ENCODE measurements at regions not wholly inside any gene's neighbourhood (a gene's known extent, or its start where the extent isn't known, plus 50 kb on each side); places are given as distances from the start of the nearest gene placed in this dataset.

- H3K9me3 Mint-ChIP-seq, result peaks cover 21% of the 10 kb centered on the region
- no peak overlapping the region for H3K4me3 Mint-ChIP-seq
- H3K27me3 Mint-ChIP-seq (ENCODE audit: insufficient read depth), result peaks cover 1% of the 10 kb centered on the region; the same call in 1 of the 2 replicates
- no peak overlapping the region for H3K27ac Mint-ChIP-seq
- no peaks in the 10 kb centered on the region for H3K4me1 Mint-ChIP-seq (ENCODE audit: low read depth)
- no peak for TF ChIP-seq CTCF (IDR thresholded peaks at IDR 0.05)
- no peak for DNase-seq
- no peaks in the 10 kb centered on the region; the same call in 1 of the 2 replicates for H3K36me3 Mint-ChIP-seq (ENCODE audit: low read depth)
Observed at GRCh38 chr4:30801876-30802275, 81.7 kb downstream of the PCDH7 start.

GRCh38 chr4:30802622-30803323 is 82.6 kb downstream of the PCDH7 start:
- peaks cover 23% of the 10 kb centered on the region for H3K9me3 Mint-ChIP-seq
- no peak overlapping the region for H3K4me3 Mint-ChIP-seq
- peaks cover 1% of the 10 kb centered on the region; the same call in 1 of the 2 replicates for H3K27me3 Mint-ChIP-seq (ENCODE audit: insufficient read depth)
- H3K4me1 Mint-ChIP-seq (ENCODE audit: low read depth), result no peaks in the 10 kb centered on the region
- DNase-seq, result no peak
- H3K27ac Mint-ChIP-seq, result no peak overlapping the region
- TF ChIP-seq CTCF (IDR thresholded peaks at IDR 0.05), result no peak
- H3K36me3 Mint-ChIP-seq (ENCODE audit: low read depth), result no peaks in the 10 kb centered on the region; the same call in 1 of the 2 replicates

GRCh38 chr4:30808276-30808675 is 88.1 kb downstream of the PCDH7 start:
- Mint-ChIP-seq H3K27me3 (ENCODE audit: insufficient read depth) (peaks cover 1% of the 10 kb centered on the region; the same call in 1 of the 2 replicates), H3K36me3 (ENCODE audit: low read depth) (no peaks in the 10 kb centered on the region; the same call in 1 of the 2 replicates)

GRCh38 chr4:30811296-30811695 is 91.1 kb downstream of the PCDH7 start:
- peaks cover 1% of the 10 kb centered on the region; the same call in 1 of the 2 replicates for H3K27me3 Mint-ChIP-seq (ENCODE audit: insufficient read depth)
- H3K36me3 Mint-ChIP-seq (ENCODE audit: low read depth), result no peaks in the 10 kb centered on the region; the same call in 1 of the 2 replicates
- no peak for TF ChIP-seq CTCF (IDR thresholded peaks at IDR 0.05)
- no peak overlapping the region for H3K27ac Mint-ChIP-seq
- peaks cover 12% of the 10 kb centered on the region for H3K9me3 Mint-ChIP-seq
- no peak for DNase-seq
- no peaks in the 10 kb centered on the region for H3K4me1 Mint-ChIP-seq (ENCODE audit: low read depth)
- H3K4me3 Mint-ChIP-seq, result no peak overlapping the region

More at GRCh38 chr4:30808276-30808675, 88.1 kb downstream of the PCDH7 start:
- TF ChIP-seq CTCF (IDR thresholded peaks at IDR 0.05), result no peak
- Mint-ChIP-seq H3K4me3 (no peak overlapping the region), H3K27ac (no peak overlapping the region), H3K9me3 (peaks cover 18% of the 10 kb centered on the region), H3K4me1 (ENCODE audit: low read depth) (no peaks in the 10 kb centered on the region)
- no peak for DNase-seq

GRCh38 chr4:30815685-30816084 is 95.5 kb downstream of the PCDH7 start:
- Mint-ChIP-seq H3K27me3 (ENCODE audit: insufficient read depth) (no peaks in the 10 kb centered on the region; the same call in 1 of the 2 replicates), H3K27ac (no peak overlapping the region), H3K9me3 (peaks cover 6% of the 10 kb centered on the region), H3K36me3 (ENCODE audit: low read depth) (no peaks in the 10 kb centered on the region; the same call in 1 of the 2 replicates), H3K4me3 (no peak overlapping the region), H3K4me1 (ENCODE audit: low read depth) (no peaks in the 10 kb centered on the region)
- no peak for DNase-seq
- TF ChIP-seq CTCF (IDR thresholded peaks at IDR 0.05), result no peak

Data from HFFc6 (cell line).